K562 (cell line): ENCODE measurements at regions not wholly inside any gene's neighbourhood (a gene's known extent, or its start where the extent isn't known, plus 50 kb on each side); places are given as distances from the start of the nearest gene placed in this dataset.

Experiments used
- ASH1L ChIP-seq: fragments of 450-650 bp; IDR thresholded peaks from 2 replicates; pipeline ENCODE4 v1.6.1; 2018; ENCODE audit warnings: borderline replicate concordance, mild to moderate bottlenecking, low read depth; ENCODE audit not compliant: partially characterized antibody
- CAMTA2 ChIP-seq: fragments of 250-450 bp; sonication (Bioruptor Pico); conservative IDR thresholded peaks from 2 replicates; pipeline ENCODE4 v1.5.1; 2022
- CBFA2T2 ChIP-seq: fragments of 450-650 bp; conservative IDR thresholded peaks from 2 replicates; pipeline ENCODE4 v1.6.1; 2017; ENCODE audit warnings: mild to moderate bottlenecking
- CBX3 ChIP-seq, 2 experiments: IDR thresholded peaks; 1 replicate in 1 of 2; 2 replicates in 1 of 2; pipeline ENCODE4 v1.6.1; 2012; ENCODE audit warnings: inconsistent platforms in 2 of 2, low read length in 2 of 2, borderline replicate concordance in 1 of 2, control low read depth in 1 of 2
- ETV6 ChIP-seq, 3 experiments: fragments of 150-350 bp in 1 of 3; sonication (generic) in 1 of 3; formaldehyde crosslinking in 1 of 3; IDR thresholded peaks; 2 replicates each; pipeline versions ENCODE4 v1.6.1 to v1.8.0; 2014 to 2022; ENCODE audit warnings: borderline replicate concordance in 2 of 3, low read depth in 2 of 3, antibody characterized with exemption in 1 of 3, low read length in 1 of 3, mild to moderate bottlenecking in 1 of 3, missing genetic modification reagents in 1 of 3
- FOSL1 ChIP-seq: fragments of 200-800 bp; sonication (Bioruptor generic); conservative IDR thresholded peaks from 2 replicates; pipeline ENCODE4 v1.6.1; 2016; ENCODE audit warnings: missing genetic modification characterization, missing compliant biosample characterization
- HNRNPK ChIP-seq: fragments of 200-400 bp; formaldehyde crosslinking; IDR thresholded peaks from one replicate; pipeline ENCODE4 v1.6.1; 2018; ENCODE audit warnings: mild to moderate bottlenecking, low read depth, low read length; ENCODE audit not compliant: poor library complexity, severe bottlenecking
- KAT8 ChIP-seq: fragments of 450-650 bp; IDR thresholded peaks from 2 replicates; pipeline ENCODE4 v1.6.1; 2016; ENCODE audit warnings: low read depth, mild to moderate bottlenecking
- MEF2D ChIP-seq: conservative IDR thresholded peaks from 2 replicates; pipeline ENCODE4 v1.6.1; 2016; ENCODE audit warnings: low read depth, missing genetic modification characterization, missing compliant biosample characterization
- PHF8 ChIP-seq: fragments of 200-600 bp; sonication (generic); IDR thresholded peaks from 2 replicates; pipeline ENCODE4 v1.6.1; 2012; ENCODE audit warnings: mixed run types, mild to moderate bottlenecking, inconsistent platforms, low read length, moderate library complexity, borderline replicate concordance
- RBM14 ChIP-seq: fragments of 200-400 bp; formaldehyde crosslinking; IDR thresholded peaks from 2 replicates; pipeline ENCODE4 v1.6.1; 2018; ENCODE audit warnings: low read depth, mild to moderate bottlenecking, low read length, moderate library complexity, borderline replicate concordance; ENCODE audit not compliant: insufficient read depth
- SMARCE1 ChIP-seq: fragments of 450-650 bp; IDR thresholded peaks from 2 replicates; pipeline ENCODE4 v1.7.1; 2016; ENCODE audit warnings: mild to moderate bottlenecking
- TEAD4 ChIP-seq, 2 experiments: sonication (generic) in 1 of 2; formaldehyde crosslinking in 1 of 2; IDR thresholded peaks; 2 replicates each; pipeline versions ENCODE4 v1.6.1 to v1.8.0; 2012 to 2022; ENCODE audit warnings: borderline replicate concordance in 1 of 2, inconsistent platforms in 1 of 2, low read length in 1 of 2, mild to moderate bottlenecking in 1 of 2, missing genetic modification reagents in 1 of 2
- TFAP4 ChIP-seq: sonication (generic); formaldehyde crosslinking; IDR thresholded peaks from 2 replicates; pipeline ENCODE4 v1.8.0; 2022; ENCODE audit warnings: missing genetic modification reagents, mild to moderate bottlenecking, moderate library complexity, borderline replicate concordance
- ZFP30 ChIP-seq: fragments of 250-450 bp; sonication (Bioruptor Pico); IDR thresholded peaks from 2 replicates; pipeline ENCODE4 v1.8.0; 2022; ENCODE audit warnings: moderate library complexity, mild to moderate bottlenecking, inconsistent platforms, borderline replicate concordance
- ZNF121 ChIP-seq: sonication (generic); formaldehyde crosslinking; conservative IDR thresholded peaks from 2 replicates; pipeline ENCODE4 v1.8.0; 2022; ENCODE audit warnings: missing genetic modification reagents
- ZNF224 ChIP-seq: sonication (generic); formaldehyde crosslinking; IDR thresholded peaks from 2 replicates; pipeline ENCODE4 v1.8.0; 2022; ENCODE audit warnings: mild to moderate bottlenecking, missing genetic modification reagents
- ZNF384 ChIP-seq: IDR thresholded peaks from 2 replicates; pipeline ENCODE4 v1.6.1; 2012; ENCODE audit warnings: low read depth, low read length, improper control_type of control experiment
- ZNF431 ChIP-seq: sonication (generic); formaldehyde crosslinking; IDR thresholded peaks from 2 replicates; pipeline ENCODE4 v1.8.0; 2022; ENCODE audit warnings: mild to moderate bottlenecking, missing genetic modification reagents
- ZNF655 ChIP-seq: fragments of 250-450 bp; sonication (Bioruptor Pico); IDR thresholded peaks from 2 replicates; pipeline ENCODE4 v1.5.0; 2021
- ZNF778 ChIP-seq: fragments of 450-650 bp; formaldehyde crosslinking; IDR thresholded peaks from 2 replicates; pipeline ENCODE4 v1.4.0; 2020; ENCODE audit warnings: mild to moderate bottlenecking, moderate library complexity
- TF ChIP-seq, protein P1 (sequence below): fragments of 250-450 bp; sonication (Bioruptor Pico); IDR thresholded peaks from 2 replicates; pipeline ENCODE4 v1.5.0; 2020; ENCODE audit warnings: mild to moderate bottlenecking, borderline replicate concordance
- TF ChIP-seq, protein P2 (sequence below): IDR thresholded peaks from 2 replicates; pipeline ENCODE4 v1.6.1; 2016; ENCODE audit warnings: missing genetic modification characterization, missing compliant biosample characterization

GRCh38 chr7:37590824-37591223, 92.7 kb upstream of the GPR141 start (continued):
- TF ChIP-seq, protein P1, sequence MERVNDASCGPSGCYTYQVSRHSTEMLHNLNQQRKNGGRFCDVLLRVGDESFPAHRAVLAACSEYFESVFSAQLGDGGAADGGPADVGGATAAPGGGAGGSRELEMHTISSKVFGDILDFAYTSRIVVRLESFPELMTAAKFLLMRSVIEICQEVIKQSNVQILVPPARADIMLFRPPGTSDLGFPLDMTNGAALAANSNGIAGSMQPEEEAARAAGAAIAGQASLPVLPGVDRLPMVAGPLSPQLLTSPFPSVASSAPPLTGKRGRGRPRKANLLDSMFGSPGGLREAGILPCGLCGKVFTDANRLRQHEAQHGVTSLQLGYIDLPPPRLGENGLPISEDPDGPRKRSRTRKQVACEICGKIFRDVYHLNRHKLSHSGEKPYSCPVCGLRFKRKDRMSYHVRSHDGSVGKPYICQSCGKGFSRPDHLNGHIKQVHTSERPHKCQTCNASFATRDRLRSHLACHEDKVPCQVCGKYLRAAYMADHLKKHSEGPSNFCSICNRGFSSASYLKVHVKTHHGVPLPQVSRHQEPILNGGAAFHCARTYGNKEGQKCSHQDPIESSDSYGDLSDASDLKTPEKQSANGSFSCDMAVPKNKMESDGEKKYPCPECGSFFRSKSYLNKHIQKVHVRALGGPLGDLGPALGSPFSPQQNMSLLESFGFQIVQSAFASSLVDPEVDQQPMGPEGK (CRISPR knock-in tag): no peak
- no peak for TF ChIP-seq CAMTA2 (CRISPR knock-in tag)
- TF ChIP-seq ETV6 (IDR thresholded peaks at IDR 0.05; ENCODE audit: borderline replicate concordance in 1 of 2, low read depth in 2 of 2, low read length in 1 of 2): no peak
- TF ChIP-seq ETV6 (CRISPR knock-in tag; IDR thresholded peaks at IDR 0.05; ENCODE audit: borderline replicate concordance): no peak
- no peak for TF ChIP-seq KAT8
- TF ChIP-seq PHF8: no peak
- peak; percentile 60; the same call in 1 of the 2 replicates for TF ChIP-seq TEAD4 (IDR thresholded peaks at IDR 0.05; ENCODE audit: low read length)
- TF ChIP-seq TEAD4 (CRISPR knock-in tag; IDR thresholded peaks at IDR 0.05; ENCODE audit: borderline replicate concordance): no peak
- TF ChIP-seq HNRNPK: no peak
- TF ChIP-seq CBX3 (IDR thresholded peaks at IDR 0.05; ENCODE audit: borderline replicate concordance in 1 of 2, low read length in 2 of 2): no peak
- TF ChIP-seq CBFA2T2: 0 out of 2 replicates have a peak, but pooled peaks have one; percentile 7
- TF ChIP-seq TFAP4 (CRISPR knock-in tag): no peak
- TF ChIP-seq ZNF384: peak; percentile 70; the same call in 1 of the 2 replicates
- no peak for TF ChIP-seq ZNF655 (CRISPR knock-in tag)
- TF ChIP-seq ZNF121 (CRISPR knock-in tag): no peak
- TF ChIP-seq FOSL1 (tag): peak; percentile 49; the same call in 1 of the 2 replicates
- no peak for TF ChIP-seq ZNF224
- TF ChIP-seq ZNF778 (CRISPR knock-in tag): no peak
- TF ChIP-seq MEF2D (tag): no peak
- no peak for TF ChIP-seq ZFP30 (CRISPR knock-in tag)
- TF ChIP-seq ZNF431 (CRISPR knock-in tag): no peak
- TF ChIP-seq, protein P2, sequence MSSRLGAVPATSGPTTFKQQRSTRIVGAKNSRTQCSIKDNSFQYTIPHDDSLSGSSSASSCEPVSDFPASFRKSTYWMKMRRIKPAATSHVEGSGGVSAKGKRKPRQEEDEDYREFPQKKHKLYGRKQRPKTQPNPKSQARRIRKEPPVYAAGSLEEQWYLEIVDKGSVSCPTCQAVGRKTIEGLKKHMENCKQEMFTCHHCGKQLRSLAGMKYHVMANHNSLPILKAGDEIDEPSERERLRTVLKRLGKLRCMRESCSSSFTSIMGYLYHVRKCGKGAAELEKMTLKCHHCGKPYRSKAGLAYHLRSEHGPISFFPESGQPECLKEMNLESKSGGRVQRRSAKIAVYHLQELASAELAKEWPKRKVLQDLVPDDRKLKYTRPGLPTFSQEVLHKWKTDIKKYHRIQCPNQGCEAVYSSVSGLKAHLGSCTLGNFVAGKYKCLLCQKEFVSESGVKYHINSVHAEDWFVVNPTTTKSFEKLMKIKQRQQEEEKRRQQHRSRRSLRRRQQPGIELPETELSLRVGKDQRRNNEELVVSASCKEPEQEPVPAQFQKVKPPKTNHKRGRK (tag): no peak
- no peak for TF ChIP-seq ASH1L
- TF ChIP-seq SMARCE1: no peak
- TF ChIP-seq RBM14: no peak
